ENCODE measurements at regions not wholly inside any gene's neighbourhood (a gene's known extent, or its start where the extent isn't known, plus 50 kb on each side); places are given as distances from the start of the nearest gene placed in this dataset.

DNA sequence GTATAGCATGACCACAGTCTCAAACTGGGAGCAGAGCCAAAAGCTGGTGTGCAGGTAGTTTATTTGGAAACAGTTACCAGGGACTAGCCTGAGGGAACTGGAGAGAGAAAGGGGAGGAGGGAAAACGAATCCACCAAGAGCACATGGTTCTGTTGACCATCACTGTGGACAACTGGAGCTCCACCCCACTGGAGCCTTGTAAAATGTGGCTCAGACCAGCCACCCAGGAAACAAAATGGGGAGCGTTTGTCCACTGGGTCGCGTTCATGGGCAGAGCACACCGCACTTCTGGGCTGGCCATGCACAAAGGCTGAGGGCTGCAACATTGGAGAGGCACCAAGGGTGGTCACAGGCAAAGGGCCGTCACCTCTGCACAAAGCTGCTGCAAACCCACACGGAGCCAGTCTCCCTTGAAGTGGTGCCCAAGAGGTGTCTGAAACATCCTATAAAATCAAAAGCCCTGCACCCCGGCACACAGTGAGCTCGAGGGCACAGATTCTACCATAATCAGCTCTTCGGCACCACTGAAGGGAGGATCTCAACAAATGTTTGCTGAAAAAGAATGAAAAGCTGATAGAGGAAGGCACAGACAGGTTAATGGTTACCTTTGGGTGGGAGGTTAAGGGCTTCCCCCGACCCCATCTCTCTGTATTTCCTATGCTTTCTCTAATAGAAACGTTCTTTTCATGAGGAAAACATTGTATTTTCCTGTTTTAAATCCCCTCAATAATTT, 192.9 kb downstream of the INHBB start:
- TF ChIP-seq, protein P1, sequence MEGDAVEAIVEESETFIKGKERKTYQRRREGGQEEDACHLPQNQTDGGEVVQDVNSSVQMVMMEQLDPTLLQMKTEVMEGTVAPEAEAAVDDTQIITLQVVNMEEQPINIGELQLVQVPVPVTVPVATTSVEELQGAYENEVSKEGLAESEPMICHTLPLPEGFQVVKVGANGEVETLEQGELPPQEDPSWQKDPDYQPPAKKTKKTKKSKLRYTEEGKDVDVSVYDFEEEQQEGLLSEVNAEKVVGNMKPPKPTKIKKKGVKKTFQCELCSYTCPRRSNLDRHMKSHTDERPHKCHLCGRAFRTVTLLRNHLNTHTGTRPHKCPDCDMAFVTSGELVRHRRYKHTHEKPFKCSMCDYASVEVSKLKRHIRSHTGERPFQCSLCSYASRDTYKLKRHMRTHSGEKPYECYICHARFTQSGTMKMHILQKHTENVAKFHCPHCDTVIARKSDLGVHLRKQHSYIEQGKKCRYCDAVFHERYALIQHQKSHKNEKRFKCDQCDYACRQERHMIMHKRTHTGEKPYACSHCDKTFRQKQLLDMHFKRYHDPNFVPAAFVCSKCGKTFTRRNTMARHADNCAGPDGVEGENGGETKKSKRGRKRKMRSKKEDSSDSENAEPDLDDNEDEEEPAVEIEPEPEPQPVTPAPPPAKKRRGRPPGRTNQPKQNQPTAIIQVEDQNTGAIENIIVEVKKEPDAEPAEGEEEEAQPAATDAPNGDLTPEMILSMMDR (IDR thresholded peaks at IDR 0.05), result no peak
- TF ChIP-seq POLR2A (IDR thresholded peaks at IDR 0.05), result no peak
